ENCODE measurements at regions not wholly inside any gene's neighbourhood (a gene's known extent, or its start where the extent isn't known, plus 50 kb on each side); places are given as distances from the start of the nearest gene placed in this dataset.

- no peak for TF ChIP-seq ZNF512 (CRISPR knock-in tag; IDR thresholded peaks at IDR 0.05; ENCODE audit: borderline replicate concordance)
- TF ChIP-seq SP1 (CRISPR knock-in tag; conservative IDR thresholded peaks at IDR 0.05) = no peak
- TF ChIP-seq NFYB (CRISPR knock-in tag; conservative IDR thresholded peaks at IDR 0.05; ENCODE audit: low read depth) = no peak
- TF ChIP-seq ZBTB21 (CRISPR knock-in tag; IDR thresholded peaks at IDR 0.05; ENCODE audit: borderline replicate concordance) = no peak
- no peak for TF ChIP-seq ZNF532 (CRISPR knock-in tag; IDR thresholded peaks at IDR 0.05; ENCODE audit: borderline replicate concordance)
- no peak for TF ChIP-seq JUN (CRISPR knock-in tag; IDR thresholded peaks at IDR 0.05)
- no peak for TF ChIP-seq CTCF (IDR thresholded peaks at IDR 0.05)
- no peak for TF ChIP-seq FOXK1 (CRISPR knock-in tag; IDR thresholded peaks at IDR 0.05)
- TF ChIP-seq HMGXB4 (CRISPR knock-in tag; IDR thresholded peaks at IDR 0.05) = no peak
- TF ChIP-seq USF2 (CRISPR knock-in tag; IDR thresholded peaks at IDR 0.05) = no peak
- TF ChIP-seq TEAD4 (CRISPR knock-in tag; IDR thresholded peaks at IDR 0.05) = no peak
- TF ChIP-seq MAX (CRISPR knock-in tag; IDR thresholded peaks at IDR 0.05) = no peak
- TF ChIP-seq SMAD3 (CRISPR knock-in tag; IDR thresholded peaks at IDR 0.05; ENCODE audit: borderline replicate concordance) = no peak
- TF ChIP-seq FOXP1 (CRISPR knock-in tag; IDR thresholded peaks at IDR 0.05; ENCODE audit: borderline replicate concordance) = no peak
Observed at GRCh38 chr2:125573432-125573831, 1082.5 kb upstream of the GYPC start.

Data from WTC11 (cell line).